ENCODE measurements at regions not wholly inside any gene's neighbourhood (a gene's known extent, or its start where the extent isn't known, plus 50 kb on each side); places are given as distances from the start of the nearest gene placed in this dataset.

DNA sequence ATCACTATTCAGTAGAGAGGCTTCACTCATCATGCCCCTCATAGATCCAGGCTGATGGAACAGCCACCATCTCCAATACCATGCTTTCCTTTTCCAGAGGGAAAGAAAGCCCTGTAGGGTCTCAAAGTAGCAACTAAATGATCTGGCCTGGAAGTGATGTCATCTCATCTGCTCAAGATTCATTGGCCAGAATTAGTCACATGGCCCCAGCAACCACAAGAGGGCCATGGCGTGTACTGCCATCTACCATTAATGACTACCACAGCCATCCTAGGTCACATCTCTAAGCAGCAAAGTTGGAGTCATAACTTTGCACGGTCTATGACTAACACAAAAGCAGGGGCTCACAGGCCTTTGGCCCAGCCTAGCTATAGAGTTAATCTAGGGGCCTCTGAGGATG lies 194.8 kb downstream of the KIT start:
- Histone ChIP-seq H3K27me3 (ENCODE audit: control insufficient read depth, insufficient read depth, low read length) (no peaks in the 10 kb centered on the region; the same call in 1 of the 2 replicates), H3K9ac (ENCODE audit: low read depth, low read length) (no peak overlapping the region), H3K27ac (ENCODE audit: low read depth, low read length) (no peak overlapping the region), H3K4me1 (ENCODE audit: control insufficient read depth, insufficient read depth, low read length) (no peaks in the 10 kb centered on the region), H3K9me3 (ENCODE audit: control insufficient read depth, insufficient read depth, low read length) (no peaks in the 10 kb centered on the region), H3K4me3 (ENCODE audit: low read depth, low read length) (no peak overlapping the region), H3K36me3 (ENCODE audit: control insufficient read depth, insufficient read depth, low read length) (no peaks in the 10 kb centered on the region)

DNA sequence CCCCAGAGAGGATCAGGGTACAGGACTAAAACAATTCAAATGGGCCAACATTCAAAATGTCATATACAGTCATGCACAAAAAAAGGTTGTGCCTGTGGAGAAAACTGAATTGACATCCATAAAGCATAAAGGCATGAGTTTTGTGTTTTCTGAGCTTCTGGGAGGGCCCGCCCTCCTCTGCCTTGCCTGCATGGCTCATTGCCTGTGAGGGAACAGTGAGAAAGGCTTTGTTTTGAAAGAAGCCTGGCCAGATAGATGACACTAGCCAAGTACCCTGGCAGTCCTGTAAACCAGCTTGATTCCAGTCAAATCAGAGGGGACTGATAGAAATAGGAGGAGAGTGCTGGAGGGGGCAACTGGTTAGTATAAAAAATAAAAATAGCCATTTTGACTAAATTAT lies 194.3 kb downstream of the KIT start:
- Histone ChIP-seq H3K27me3 (ENCODE audit: control insufficient read depth, insufficient read depth, low read length) (no peaks in the 10 kb centered on the region; the same call in 1 of the 2 replicates), H3K27ac (ENCODE audit: low read depth, low read length) (no peak overlapping the region), H3K36me3 (ENCODE audit: control insufficient read depth, insufficient read depth, low read length) (no peaks in the 10 kb centered on the region), H3K9ac (ENCODE audit: low read depth, low read length) (no peak overlapping the region), H3K4me1 (ENCODE audit: control insufficient read depth, insufficient read depth, low read length) (no peaks in the 10 kb centered on the region), H3K9me3 (ENCODE audit: control insufficient read depth, insufficient read depth, low read length) (no peaks in the 10 kb centered on the region), H3K4me3 (ENCODE audit: low read depth, low read length) (no peak overlapping the region)

DNA sequence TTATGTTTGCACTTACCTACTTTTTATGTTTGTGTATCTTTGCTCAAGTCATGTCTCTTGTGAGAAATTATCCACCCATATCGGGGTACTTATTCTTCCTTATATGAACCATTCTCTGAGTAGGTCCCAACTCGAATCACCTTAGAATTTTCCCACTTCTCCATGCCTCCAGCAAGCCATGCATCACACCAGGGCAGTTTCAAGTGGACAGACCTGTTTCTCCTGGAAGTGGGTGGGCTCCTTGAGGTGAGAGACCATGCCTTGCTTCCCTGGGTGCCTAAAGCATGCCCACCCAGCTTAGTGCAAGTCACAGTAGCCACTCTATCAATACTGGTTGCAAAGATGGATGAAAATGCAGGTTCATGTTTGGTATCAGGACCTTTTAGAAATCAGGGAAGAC lies 187.2 kb downstream of the KIT start:
- H3K36me3 ChIP-seq (ENCODE audit: control insufficient read depth, insufficient read depth, low read length): no peaks in the 10 kb centered on the region
- no peak overlapping the region for H3K4me3 ChIP-seq (ENCODE audit: low read depth, low read length)
- H3K27ac ChIP-seq (ENCODE audit: low read depth, low read length): no peak overlapping the region
- no peaks in the 10 kb centered on the region for H3K9me3 ChIP-seq (ENCODE audit: control insufficient read depth, insufficient read depth, low read length)
- H3K9ac ChIP-seq (ENCODE audit: low read depth, low read length): no peak overlapping the region
- no peaks in the 10 kb centered on the region for H3K4me1 ChIP-seq (ENCODE audit: control insufficient read depth, insufficient read depth, low read length)
- no peaks in the 10 kb centered on the region for H3K27me3 ChIP-seq (ENCODE audit: control insufficient read depth, insufficient read depth, low read length)

DNA sequence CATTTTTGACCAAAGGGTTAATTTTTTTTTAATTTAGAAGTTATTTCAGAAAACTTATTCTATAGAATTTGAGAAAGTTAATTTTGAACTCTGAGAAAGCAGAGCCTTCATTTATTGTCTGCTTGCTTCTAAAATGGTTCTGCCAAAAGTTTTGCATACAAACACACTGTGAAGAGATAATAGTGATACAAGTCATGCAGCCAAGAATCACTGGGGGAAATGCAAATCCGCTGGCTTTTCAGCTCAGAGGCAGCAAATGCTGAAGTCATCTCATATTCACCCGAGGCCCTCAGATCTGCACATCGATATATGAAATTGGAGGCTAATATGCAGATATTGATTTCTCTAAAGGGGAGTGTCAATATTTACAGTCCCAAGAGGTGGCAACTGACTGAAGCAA lies 186.2 kb downstream of the KIT start:
- Histone ChIP-seq H3K27ac (ENCODE audit: low read depth, low read length) (no peak overlapping the region), H3K9me3 (ENCODE audit: control insufficient read depth, insufficient read depth, low read length) (no peaks in the 10 kb centered on the region), H3K4me3 (ENCODE audit: low read depth, low read length) (no peak overlapping the region), H3K36me3 (ENCODE audit: control insufficient read depth, insufficient read depth, low read length) (no peaks in the 10 kb centered on the region), H3K4me1 (ENCODE audit: control insufficient read depth, insufficient read depth, low read length) (no peaks in the 10 kb centered on the region), H3K27me3 (ENCODE audit: control insufficient read depth, insufficient read depth, low read length) (no peaks in the 10 kb centered on the region), H3K9ac (ENCODE audit: low read depth, low read length) (no peak overlapping the region)

DNA sequence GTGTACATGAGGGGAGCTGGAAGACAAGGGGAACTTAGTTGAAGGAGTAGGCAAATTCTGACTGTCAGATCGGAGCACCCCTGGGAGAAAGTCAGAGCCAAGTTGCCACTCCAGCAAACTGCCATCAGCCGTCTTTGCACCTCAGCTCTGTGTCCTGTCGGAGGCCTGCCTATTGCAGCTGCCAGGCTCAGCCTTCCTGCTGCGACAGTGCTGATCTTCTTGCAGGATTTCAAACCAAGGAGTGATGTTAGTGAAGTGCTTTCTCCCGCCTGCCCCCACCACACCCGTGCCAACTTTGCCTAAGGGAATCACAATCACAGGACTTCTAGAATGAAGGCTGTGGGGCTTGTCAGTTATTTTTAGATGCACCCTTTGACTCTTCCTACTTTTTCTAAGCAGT lies 185.3 kb downstream of the KIT start:
- Histone ChIP-seq H3K4me3 (ENCODE audit: low read depth, low read length) (no peak overlapping the region), H3K9ac (ENCODE audit: low read depth, low read length) (no peak overlapping the region), H3K4me1 (ENCODE audit: control insufficient read depth, insufficient read depth, low read length) (no peaks in the 10 kb centered on the region), H3K36me3 (ENCODE audit: control insufficient read depth, insufficient read depth, low read length) (no peaks in the 10 kb centered on the region), H3K27ac (ENCODE audit: low read depth, low read length) (no peak overlapping the region), H3K9me3 (ENCODE audit: control insufficient read depth, insufficient read depth, low read length) (no peaks in the 10 kb centered on the region), H3K27me3 (ENCODE audit: control insufficient read depth, insufficient read depth, low read length) (no peaks in the 10 kb centered on the region)

DNA sequence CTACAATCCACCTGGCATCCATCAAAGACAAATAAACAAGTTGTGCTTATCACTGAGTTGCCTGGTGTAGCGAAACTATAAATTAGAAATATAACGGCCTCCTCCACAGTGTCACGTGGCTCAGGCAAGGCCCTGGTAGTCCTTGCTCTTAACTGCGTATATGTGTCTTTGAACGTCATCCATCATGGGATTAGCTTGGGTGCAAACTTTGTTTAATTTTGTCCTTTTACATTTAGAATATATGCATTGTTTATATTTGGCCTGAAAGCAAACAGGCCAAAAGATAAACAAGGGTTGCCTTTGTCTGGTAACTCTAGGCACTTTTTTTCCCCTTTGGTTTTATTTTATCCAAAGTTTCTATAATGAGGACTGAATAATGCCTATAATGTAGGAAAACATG lies 184.9 kb downstream of the KIT start:
- no peak overlapping the region for H3K9ac ChIP-seq (ENCODE audit: low read depth, low read length)
- H3K27ac ChIP-seq (ENCODE audit: low read depth, low read length): no peak overlapping the region
- H3K9me3 ChIP-seq (ENCODE audit: control insufficient read depth, insufficient read depth, low read length): no peaks in the 10 kb centered on the region
- no peaks in the 10 kb centered on the region for H3K36me3 ChIP-seq (ENCODE audit: control insufficient read depth, insufficient read depth, low read length)
- H3K27me3 ChIP-seq (ENCODE audit: control insufficient read depth, insufficient read depth, low read length): no peaks in the 10 kb centered on the region
- no peak overlapping the region for H3K4me3 ChIP-seq (ENCODE audit: low read depth, low read length)
- H3K4me1 ChIP-seq (ENCODE audit: control insufficient read depth, insufficient read depth, low read length): no peaks in the 10 kb centered on the region

DNA sequence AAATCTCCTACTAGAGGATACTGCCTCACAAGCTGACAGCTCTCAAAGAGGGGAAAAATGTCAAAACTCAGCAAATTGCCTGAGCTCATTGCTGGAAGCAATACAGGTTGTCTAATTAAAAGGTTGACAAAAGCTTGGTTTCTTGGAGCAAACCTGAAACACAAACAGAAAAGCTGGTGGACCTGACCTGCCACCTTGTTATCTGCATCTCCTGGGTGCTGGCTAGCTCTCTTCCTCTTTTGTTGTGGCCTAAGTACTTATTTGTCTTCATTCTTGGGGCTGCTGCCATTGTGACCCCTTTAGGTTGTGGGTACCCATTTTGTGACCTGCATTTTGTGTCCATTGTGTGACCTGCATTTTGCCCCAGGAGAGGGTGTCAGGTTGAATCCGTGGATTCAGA lies 184.5 kb downstream of the KIT start:
- Histone ChIP-seq H3K27ac (ENCODE audit: low read depth, low read length) (no peak overlapping the region), H3K36me3 (ENCODE audit: control insufficient read depth, insufficient read depth, low read length) (no peaks in the 10 kb centered on the region), H3K9me3 (ENCODE audit: control insufficient read depth, insufficient read depth, low read length) (no peaks in the 10 kb centered on the region), H3K27me3 (ENCODE audit: control insufficient read depth, insufficient read depth, low read length) (no peaks in the 10 kb centered on the region), H3K4me3 (ENCODE audit: low read depth, low read length) (no peak overlapping the region), H3K4me1 (ENCODE audit: control insufficient read depth, insufficient read depth, low read length) (no peaks in the 10 kb centered on the region), H3K9ac (ENCODE audit: low read depth, low read length) (no peak overlapping the region)

DNA sequence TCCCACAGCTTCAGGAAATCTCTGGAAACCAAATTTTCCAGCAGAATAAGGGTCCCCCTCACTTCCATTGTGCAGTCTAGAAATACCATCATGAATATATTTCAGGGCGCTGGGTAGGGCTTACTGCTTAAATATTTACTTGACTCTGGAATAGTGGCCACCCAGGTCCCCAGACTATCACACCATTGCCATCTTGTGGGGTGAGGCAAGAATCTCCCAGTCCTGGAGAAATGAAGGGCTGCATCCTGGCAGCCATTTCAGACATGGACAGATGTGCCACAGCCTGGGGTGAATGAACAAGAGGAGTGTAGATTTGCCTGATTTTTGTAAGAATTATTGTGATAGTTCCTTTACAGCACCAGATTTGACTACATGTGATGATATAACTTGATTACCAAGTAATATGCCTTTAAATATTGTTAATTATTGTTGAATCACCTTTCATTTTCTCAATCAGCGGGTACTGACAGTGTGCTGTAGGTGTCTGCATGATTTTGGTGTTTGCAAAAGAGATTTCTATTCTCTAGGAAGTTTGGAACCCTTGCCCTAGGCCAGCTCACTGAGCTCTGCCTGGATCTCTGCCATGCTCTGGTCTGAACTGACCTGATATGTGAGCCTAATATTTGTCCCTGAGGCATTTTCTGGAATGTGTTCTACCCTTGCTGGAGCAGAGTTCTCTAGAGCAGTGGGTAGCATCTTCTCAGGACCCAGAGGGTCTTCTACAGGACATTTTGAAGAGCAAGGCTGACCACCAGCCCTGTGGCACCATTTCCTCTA lies 183.4 kb downstream of the KIT start:
- Histone ChIP-seq H3K36me3 (ENCODE audit: control insufficient read depth, insufficient read depth, low read length) (no peaks in the 10 kb centered on the region), H3K27me3 (ENCODE audit: control insufficient read depth, insufficient read depth, low read length) (no peaks in the 10 kb centered on the region), H3K27ac (ENCODE audit: low read depth, low read length) (no peak overlapping the region), H3K4me3 (ENCODE audit: low read depth, low read length) (no peak overlapping the region), H3K9ac (ENCODE audit: low read depth, low read length) (no peak overlapping the region), H3K9me3 (ENCODE audit: control insufficient read depth, insufficient read depth, low read length) (no peaks in the 10 kb centered on the region), H3K4me1 (ENCODE audit: control insufficient read depth, insufficient read depth, low read length) (no peaks in the 10 kb centered on the region)

DNA sequence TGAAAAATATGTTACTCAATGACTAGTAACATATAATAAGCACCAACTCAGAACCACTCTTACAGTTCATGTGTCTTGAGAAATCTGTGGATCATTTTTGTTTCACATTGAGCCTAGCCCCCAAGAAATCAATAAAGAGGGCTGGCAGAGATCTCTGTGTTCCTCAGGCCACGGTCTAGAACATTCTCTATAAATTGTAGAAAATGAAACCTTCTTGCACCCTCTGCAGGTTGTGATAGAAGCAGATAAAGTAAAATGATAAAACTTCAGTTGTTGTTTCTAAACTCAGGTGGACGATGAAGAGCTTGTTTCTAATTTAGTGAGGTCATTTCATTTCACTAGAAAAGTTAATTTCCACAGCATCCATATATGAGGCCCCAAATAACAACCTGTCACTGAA lies 182.7 kb downstream of the KIT start:
- H3K9me3 ChIP-seq (ENCODE audit: control insufficient read depth, insufficient read depth, low read length): no peaks in the 10 kb centered on the region
- H3K4me3 ChIP-seq (ENCODE audit: low read depth, low read length): no peak overlapping the region
- H3K27ac ChIP-seq (ENCODE audit: low read depth, low read length): no peak overlapping the region
- no peaks in the 10 kb centered on the region for H3K27me3 ChIP-seq (ENCODE audit: control insufficient read depth, insufficient read depth, low read length)
- no peaks in the 10 kb centered on the region for H3K36me3 ChIP-seq (ENCODE audit: control insufficient read depth, insufficient read depth, low read length)
- H3K9ac ChIP-seq (ENCODE audit: low read depth, low read length): no peak overlapping the region
- H3K4me1 ChIP-seq (ENCODE audit: control insufficient read depth, insufficient read depth, low read length): no peaks in the 10 kb centered on the region

DNA sequence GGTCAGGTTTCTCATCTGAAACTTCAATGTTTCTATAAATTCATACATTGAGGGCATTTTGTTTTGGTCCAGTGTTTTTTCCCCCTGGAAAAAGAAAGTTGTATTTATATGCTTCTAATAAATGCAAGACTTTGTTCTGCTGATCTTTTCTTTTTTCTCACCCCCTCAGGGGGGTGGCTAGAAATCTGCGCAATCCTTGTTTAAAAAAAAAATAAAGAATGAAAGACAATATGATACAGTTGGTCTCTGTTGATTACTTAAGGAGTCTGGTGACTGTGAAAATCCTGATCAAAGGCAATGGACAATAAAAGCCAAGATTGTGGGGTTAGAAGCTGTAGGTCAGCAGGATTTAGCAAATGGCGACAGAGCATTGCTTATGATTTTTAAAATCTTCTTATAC lies 180.5 kb downstream of the KIT start:
- H3K9ac ChIP-seq (ENCODE audit: low read depth, low read length): no peak overlapping the region
- no peak overlapping the region for H3K4me3 ChIP-seq (ENCODE audit: low read depth, low read length)
- no peaks in the 10 kb centered on the region for H3K4me1 ChIP-seq (ENCODE audit: control insufficient read depth, insufficient read depth, low read length)
- H3K27ac ChIP-seq (ENCODE audit: low read depth, low read length): no peak overlapping the region
- no peaks in the 10 kb centered on the region for H3K9me3 ChIP-seq (ENCODE audit: control insufficient read depth, insufficient read depth, low read length)
- H3K27me3 ChIP-seq (ENCODE audit: control insufficient read depth, insufficient read depth, low read length): no peaks in the 10 kb centered on the region
- no peaks in the 10 kb centered on the region for H3K36me3 ChIP-seq (ENCODE audit: control insufficient read depth, insufficient read depth, low read length)

DNA sequence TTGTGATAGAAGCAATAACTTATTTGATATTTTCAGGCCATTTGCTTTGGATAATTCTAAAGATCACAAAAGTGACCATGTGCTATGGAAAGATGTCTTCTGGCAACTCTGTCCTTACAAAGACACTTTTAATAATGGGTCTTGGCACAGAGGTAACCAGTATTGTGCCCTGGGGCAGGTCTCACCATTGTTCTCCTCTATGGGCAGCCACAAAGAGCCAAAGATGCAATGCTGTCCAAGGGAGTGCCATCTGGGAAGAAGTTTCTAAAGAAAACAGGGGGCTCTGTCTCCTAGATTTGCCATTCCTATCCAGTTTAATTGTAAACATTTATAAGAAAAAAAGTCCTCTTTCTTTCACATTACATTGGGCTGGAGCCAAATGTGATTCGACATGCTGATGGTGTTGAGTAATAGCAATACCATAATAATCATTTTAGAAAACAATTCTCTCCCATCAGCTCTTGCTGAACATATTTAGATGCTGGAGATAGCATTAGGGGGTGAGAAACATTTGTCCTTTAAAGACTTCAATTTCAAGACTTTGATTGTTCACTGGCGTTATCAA lies 179.9 kb downstream of the KIT start:
- H3K36me3 ChIP-seq (ENCODE audit: control insufficient read depth, insufficient read depth, low read length): no peaks in the 10 kb centered on the region
- no peak overlapping the region for H3K4me3 ChIP-seq (ENCODE audit: low read depth, low read length)
- H3K4me1 ChIP-seq (ENCODE audit: control insufficient read depth, insufficient read depth, low read length): no peaks in the 10 kb centered on the region
- H3K27ac ChIP-seq (ENCODE audit: low read depth, low read length): no peak overlapping the region
- H3K9me3 ChIP-seq (ENCODE audit: control insufficient read depth, insufficient read depth, low read length): no peaks in the 10 kb centered on the region
- H3K9ac ChIP-seq (ENCODE audit: low read depth, low read length): no peak overlapping the region
- no peaks in the 10 kb centered on the region for H3K27me3 ChIP-seq (ENCODE audit: control insufficient read depth, insufficient read depth, low read length)
